ENCODE measurements at regions not wholly inside any gene's neighbourhood (a gene's known extent, or its start where the extent isn't known, plus 50 kb on each side); places are given as distances from the start of the nearest gene placed in this dataset.

GRCh38 chr20:39266989-39267388 lies 304.8 kb downstream of the DHX35 start:
- DNase-seq (ENCODE audit: low read depth, low spot score) (no peak), FAIRE-seq (no peak)
- Histone ChIP-seq H3K4me3 (replicated peaks in 1 of 3; ENCODE audit: insufficient read depth in 1 of 3, low read depth in 1 of 3, low read length in 3 of 3) (no peak overlapping the region), H3K9me3 (replicated peaks; ENCODE audit: control insufficient read depth, insufficient read depth, low read length) (no peaks in the 10 kb centered on the region), H3K27ac (ENCODE audit: insufficient read depth, low read depth, low read length) (no peak overlapping the region), H2AFZ (ENCODE audit: low read depth, low read length) (no peak overlapping the region), H4K20me1 (replicated peaks; ENCODE audit: control insufficient read depth, extremely low read depth, insufficient read depth, low read length) (no peaks in the 10 kb centered on the region), H3K36me3 (ENCODE audit: control insufficient read depth in 2 of 2, extremely low read depth in 1 of 2, insufficient read depth in 2 of 2, low read length in 2 of 2) (no peaks in the 10 kb centered on the region), H3K4me2 (ENCODE audit: insufficient read depth, low read length) (no peak overlapping the region), H3K9me1 (replicated peaks; ENCODE audit: control insufficient read depth, extremely low read depth, insufficient read depth, low read length) (no peaks in the 10 kb centered on the region), H3K9ac (replicated peaks; ENCODE audit: extremely low read depth, insufficient read depth, low read length) (no peak overlapping the region), H3K4me1 (ENCODE audit: control insufficient read depth, extremely low read depth, insufficient read depth, low read length) (peaks cover 4% of the 10 kb centered on the region), H3K27me3 (ENCODE audit: control insufficient read depth in 2 of 2, insufficient read depth in 2 of 2, low read length in 2 of 2) (no peaks in the 10 kb centered on the region), H3K79me2 (ENCODE audit: control insufficient read depth, insufficient read depth, low read length) (no peaks in the 10 kb centered on the region)
- BruUV-seq (replicated peaks): no TSS peak
- no peak for TF ChIP-seq POLR2A (IDR thresholded peaks at IDR 0.05; ENCODE audit: low read depth, low read length)
- dilution Hi-C loops (cut with MboI; ENCODE audit: extremely low pct_ligation_motif_present, low sequenced_read_pairs) (no loop called here), intact Hi-C loops (cut with micrococcal nuclease) (loop anchor here (10.0 kb wide), 2 partner anchors 398 to 1208 kb away; no protein-coding TSS in a partner anchor)
- POLR2A ChIA-PET: no interaction called here
- CTCF ChIA-PET: interaction anchor here (0.6 to 9.9 kb wide), 5 partner anchors 15 to 1695 kb away, joined by 3 to 157 read pairs (median 13); no protein-coding TSS in a partner anchor

GRCh38 chr20:39264506-39265172 lies 302.5 kb downstream of the DHX35 start:
- DNase-seq (ENCODE audit: low read depth, low spot score) (peak; percentile 72), FAIRE-seq (peak; percentile 93)
- H3K36me3 ChIP-seq (ENCODE audit: control insufficient read depth in 2 of 2, extremely low read depth in 1 of 2, insufficient read depth in 2 of 2, low read length in 2 of 2): no peaks in the 10 kb centered on the region
- dilution Hi-C loops (cut with MboI; ENCODE audit: extremely low pct_ligation_motif_present, low sequenced_read_pairs): no loop called here
- intact Hi-C loops (cut with micrococcal nuclease): loop anchor here (1.0 to 10.0 kb wide), 4 partner anchors 152 to 1698 kb away; no protein-coding TSS in a partner anchor
- no peak overlapping the region for H3K4me3 ChIP-seq (replicated peaks in 1 of 3; ENCODE audit: insufficient read depth in 1 of 3, low read depth in 1 of 3, low read length in 3 of 3)
- no peak overlapping the region for H3K4me2 ChIP-seq (ENCODE audit: insufficient read depth, low read length)
- H3K4me1 ChIP-seq (ENCODE audit: control insufficient read depth, extremely low read depth, insufficient read depth, low read length): peaks cover 4% of the 10 kb centered on the region
- H3K9ac ChIP-seq (replicated peaks; ENCODE audit: extremely low read depth, insufficient read depth, low read length): no peak overlapping the region
- no peaks in the 10 kb centered on the region for H3K27me3 ChIP-seq (ENCODE audit: control insufficient read depth in 2 of 2, insufficient read depth in 2 of 2, low read length in 2 of 2)
- no peaks in the 10 kb centered on the region for H3K9me1 ChIP-seq (replicated peaks; ENCODE audit: control insufficient read depth, extremely low read depth, insufficient read depth, low read length)
- BruUV-seq (replicated peaks): no TSS peak
- no peaks in the 10 kb centered on the region for H3K9me3 ChIP-seq (replicated peaks; ENCODE audit: control insufficient read depth, insufficient read depth, low read length)
- TF ChIP-seq GATA2 (IDR thresholded peaks at IDR 0.05; ENCODE audit: insufficient read depth, insufficient read length, low read depth, low read length) (no peak), POLR2AphosphoS5 (IDR thresholded peaks at IDR 0.05; ENCODE audit: insufficient read depth, low read depth, low read length) (no peak), FOS (IDR thresholded peaks at IDR 0.05; ENCODE audit: borderline replicate concordance, insufficient read depth, low read length) (peak; percentile 26), POLR2A (IDR thresholded peaks at IDR 0.05; ENCODE audit: low read depth, low read length) (no peak), CTCF (IDR thresholded peaks at IDR 0.05; ENCODE audit: extremely low read depth in 1 of 2, insufficient read depth in 1 of 2, low read depth in 1 of 2, low read length in 2 of 2) (peak; percentile 87 to 93), MAX (IDR thresholded peaks at IDR 0.05; ENCODE audit: insufficient read depth, insufficient read length) (no peak), MYC (IDR thresholded peaks at IDR 0.05; ENCODE audit: low read depth, low read length) (no peak)
- no peaks in the 10 kb centered on the region for H3K79me2 ChIP-seq (ENCODE audit: control insufficient read depth, insufficient read depth, low read length)
- H4K20me1 ChIP-seq (replicated peaks; ENCODE audit: control insufficient read depth, extremely low read depth, insufficient read depth, low read length): no peaks in the 10 kb centered on the region
- no peak overlapping the region for H3K27ac ChIP-seq (ENCODE audit: insufficient read depth, low read depth, low read length)
- ChIA-PET POLR2A (no interaction called here), CTCF (interaction anchor here (0.7 to 9.9 kb wide), 17 partner anchors 11 to 1700 kb away, joined by 3 to 157 read pairs (median 4); partner anchors contain the start of gene MAFB)
- H2AFZ ChIP-seq (ENCODE audit: low read depth, low read length): no peak overlapping the region
